ENCODE measurements at regions not wholly inside any gene's neighbourhood (a gene's known extent, or its start where the extent isn't known, plus 50 kb on each side); places are given as distances from the start of the nearest gene placed in this dataset.
A peak's percentile ranks its signal among the peaks of the same experiment; 100 is the strongest.

- Mint-ChIP-seq H3K27ac (peak overlapping the region in 1 of 3 donors; percentile 69), H3K4me3 (no peak overlapping the region), H3K9me3 (no peaks in the 10 kb centered on the region), H3K4me1 (peaks cover 22 to 36% (median 31%) of the 10 kb centered on the region in 3 donors), H3K36me3 (no peaks in the 10 kb centered on the region), H3K27me3 (peaks cover 7% of the 10 kb centered on the region)
These were observed 50.0 kb downstream of the PITPNM2 start for GRCh38 chr12:123100882-123101281.

- Mint-ChIP-seq H3K4me3 (no peak overlapping the region), H3K36me3 (no peaks in the 10 kb centered on the region), H3K4me1 (peaks cover 19 to 32% (median 27%) of the 10 kb centered on the region in 3 donors), H3K27me3 (peaks cover 7% of the 10 kb centered on the region), H3K9me3 (no peaks in the 10 kb centered on the region), H3K27ac (peak overlapping the region in 1 of 3 donors; percentile 69)
These were observed 50.4 kb downstream of the PITPNM2 start for GRCh38 chr12:123100450-123100849.

- Mint-ChIP-seq H3K9me3 (no peaks in the 10 kb centered on the region), H3K27ac (no peak overlapping the region), H3K4me1 (peaks cover 15 to 27% (median 25%) of the 10 kb centered on the region in 3 donors), H3K27me3 (peaks cover 7% of the 10 kb centered on the region), H3K36me3 (no peaks in the 10 kb centered on the region), H3K4me3 (peak overlapping the region in 1 of 4 donors; percentile 63)
These were observed 51.2 kb downstream of the PITPNM2 start for GRCh38 chr12:123099560-123100192.

DNA sequence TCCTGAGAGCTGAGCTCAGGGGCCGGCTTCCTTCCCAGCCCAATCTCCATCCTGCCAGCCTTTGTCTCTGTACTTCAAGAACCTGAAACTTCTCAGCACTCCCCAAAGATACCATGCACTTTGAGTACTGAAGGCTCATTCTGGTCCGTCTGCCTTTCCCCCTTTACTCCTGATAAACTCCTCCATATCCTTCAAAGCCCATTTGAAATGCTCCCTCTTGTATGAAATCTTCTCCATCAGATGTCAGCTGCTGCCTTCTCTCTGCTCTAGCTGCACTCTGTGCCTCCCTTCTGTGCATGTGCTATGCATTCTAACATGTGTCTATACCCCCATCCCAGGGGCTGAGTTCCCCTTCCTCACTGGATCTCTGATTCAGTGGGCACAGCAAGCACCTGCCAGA, 52.1 kb downstream of the PITPNM2 start:
- H3K9me3 Mint-ChIP-seq: no peaks in the 10 kb centered on the region
- peaks cover 14 to 28% (median 25%) of the 10 kb centered on the region in 3 donors for H3K4me1 Mint-ChIP-seq
- H3K27me3 Mint-ChIP-seq: peaks cover 7% of the 10 kb centered on the region
- peak overlapping the region in 1 of 3 donors; percentile 77 for H3K27ac Mint-ChIP-seq
- H3K36me3 Mint-ChIP-seq: no peaks in the 10 kb centered on the region
- H3K4me3 Mint-ChIP-seq: peak overlapping the region in 2 of 4 donors; percentile 25 to 48

- H3K9me3 Mint-ChIP-seq: no peaks in the 10 kb centered on the region
- peak overlapping the region in 2 of 4 donors; percentile 44 to 84 for H3K4me3 Mint-ChIP-seq
- peaks cover 17 to 26% (median 20%) of the 10 kb centered on the region in 3 donors for H3K4me1 Mint-ChIP-seq
- no peaks in the 10 kb centered on the region for H3K36me3 Mint-ChIP-seq
- peak overlapping the region in 1 of 3 donors; percentile 60 for H3K27ac Mint-ChIP-seq
- H3K27me3 Mint-ChIP-seq: peaks cover 7% of the 10 kb centered on the region
These were observed 53.3 kb downstream of the PITPNM2 start for GRCh38 chr12:123097561-123098084.

DNA sequence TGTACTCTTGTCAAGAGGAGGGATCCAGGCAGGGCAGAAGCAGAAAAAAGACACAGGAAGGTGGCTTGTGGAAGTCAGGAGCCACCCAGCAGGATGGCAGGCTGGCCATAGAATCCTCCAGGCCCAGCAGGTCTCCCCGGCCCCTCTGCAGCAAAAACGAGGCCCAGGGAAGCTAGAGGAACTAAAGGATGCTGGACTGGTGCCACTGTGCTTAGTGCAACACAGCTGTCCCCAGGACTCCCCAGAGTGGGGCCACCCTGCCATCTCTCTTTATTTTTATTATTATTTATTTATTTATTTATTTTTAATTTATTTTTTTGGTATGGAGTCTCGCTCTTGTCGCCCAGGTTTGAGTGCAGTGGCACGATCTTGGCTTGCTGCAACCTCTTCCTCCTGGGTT, 54.1 kb downstream of the PITPNM2 start:
- H3K4me3 Mint-ChIP-seq: no peak overlapping the region
- no peaks in the 10 kb centered on the region for H3K9me3 Mint-ChIP-seq
- peaks cover 7% of the 10 kb centered on the region for H3K27me3 Mint-ChIP-seq
- H3K36me3 Mint-ChIP-seq: no peaks in the 10 kb centered on the region
- peak overlapping the region in 1 of 3 donors; percentile 73 for H3K27ac Mint-ChIP-seq
- peaks cover 17 to 25% (median 17%) of the 10 kb centered on the region in 3 donors for H3K4me1 Mint-ChIP-seq

- peaks cover 18 to 30% (median 20%) of the 10 kb centered on the region in 3 donors for H3K4me1 Mint-ChIP-seq
- H3K27me3 Mint-ChIP-seq: peaks cover 7% of the 10 kb centered on the region
- no peaks in the 10 kb centered on the region for H3K9me3 Mint-ChIP-seq
- H3K36me3 Mint-ChIP-seq: no peaks in the 10 kb centered on the region
- no peak overlapping the region for H3K4me3 Mint-ChIP-seq
- H3K27ac Mint-ChIP-seq: peak overlapping the region in 1 of 3 donors; percentile 73
These were observed 54.7 kb downstream of the PITPNM2 start for GRCh38 chr12:123096182-123096581.

- H3K27me3 Mint-ChIP-seq: peaks cover 7% of the 10 kb centered on the region
- peaks cover 16 to 27% (median 23%) of the 10 kb centered on the region in 3 donors for H3K4me1 Mint-ChIP-seq
- H3K36me3 Mint-ChIP-seq: no peaks in the 10 kb centered on the region
- no peak overlapping the region for H3K4me3 Mint-ChIP-seq
- peak overlapping the region in 1 of 3 donors; percentile 53 for H3K27ac Mint-ChIP-seq
- H3K9me3 Mint-ChIP-seq: no peaks in the 10 kb centered on the region
These were observed 55.6 kb downstream of the PITPNM2 start for GRCh38 chr12:123095078-123095881.

DNA sequence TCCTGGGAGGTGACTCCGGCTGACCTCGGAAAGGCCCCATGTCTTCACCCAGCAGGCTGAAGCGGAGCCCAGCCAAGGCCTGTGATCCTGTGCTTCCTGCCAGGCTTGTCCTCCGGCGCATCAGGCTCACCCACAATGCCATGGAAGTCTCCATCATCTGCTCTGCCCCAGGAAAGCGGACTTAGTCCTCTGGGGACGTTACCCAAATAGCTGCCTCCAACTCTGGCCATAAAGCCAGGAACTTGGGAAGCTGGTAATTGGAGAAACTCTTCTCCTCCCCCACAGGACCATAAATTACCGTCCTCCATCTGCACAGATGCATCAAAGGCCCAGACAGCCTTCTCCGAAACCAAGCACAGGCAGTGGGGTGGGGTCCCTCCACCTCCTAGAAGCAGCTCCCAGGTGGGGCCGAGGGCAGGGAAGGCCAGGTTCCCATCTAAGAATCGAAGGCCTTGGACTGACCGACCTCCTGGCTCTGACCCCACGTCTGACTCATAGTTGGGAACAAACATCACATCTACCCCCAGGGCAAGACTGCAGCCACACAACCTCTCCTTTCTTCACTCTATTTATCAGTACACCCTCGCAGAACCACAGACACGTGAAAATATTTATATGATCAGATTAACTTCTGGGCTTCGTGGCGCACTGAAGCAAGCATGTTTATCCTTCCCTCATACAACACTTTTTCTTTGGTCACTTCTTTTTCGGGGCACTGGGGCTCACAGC, 56.4 kb downstream of the PITPNM2 start:
- Mint-ChIP-seq H3K4me3 (no peak overlapping the region), H3K36me3 (no peaks in the 10 kb centered on the region), H3K4me1 (peaks cover 18 to 25% (median 19%) of the 10 kb centered on the region in 3 donors), H3K9me3 (no peaks in the 10 kb centered on the region), H3K27ac (peak overlapping the region in 1 of 3 donors; percentile 53), H3K27me3 (peaks cover 7% of the 10 kb centered on the region)

DNA sequence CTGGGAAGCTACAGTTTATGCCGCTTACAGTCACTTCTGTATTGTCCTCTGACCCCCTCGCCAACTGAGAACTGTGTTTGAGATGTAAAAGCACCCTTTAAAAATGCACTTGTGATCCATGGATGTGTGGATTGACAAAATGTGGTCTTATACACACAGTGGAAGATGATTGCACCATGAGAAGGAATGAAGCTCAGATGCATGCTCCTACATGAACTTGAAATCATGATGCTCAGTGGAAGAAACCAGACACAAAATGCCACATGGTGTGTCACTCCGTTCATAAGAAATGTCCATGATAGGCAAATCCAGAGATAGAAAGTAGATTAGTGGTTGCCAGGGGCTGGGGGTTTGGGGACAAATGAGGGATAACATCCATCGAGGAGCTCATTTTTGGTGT, 58.0 kb downstream of the PITPNM2 start:
- Mint-ChIP-seq H3K27ac (no peak overlapping the region), H3K4me1 (peaks cover 19 to 31% (median 21%) of the 10 kb centered on the region in 3 donors), H3K4me3 (no peak overlapping the region)

GRCh38 chr12:123091230-123092150, 59.4 kb downstream of the PITPNM2 start:
- Mint-ChIP-seq H3K36me3 (no peaks in the 10 kb centered on the region), H3K27ac (peak overlapping the region in 2 of 3 donors; percentile 20 to 46), H3K4me1 (peaks cover 19 to 32% (median 21%) of the 10 kb centered on the region in 3 donors), H3K27me3 (no peaks in the 10 kb centered on the region), H3K4me3 (no peak overlapping the region), H3K9me3 (no peaks in the 10 kb centered on the region)

More for the DNA sequence above, 58.0 kb downstream of the PITPNM2 start:
- no peaks in the 10 kb centered on the region for H3K9me3 Mint-ChIP-seq
- H3K27me3 Mint-ChIP-seq: peaks cover 1% of the 10 kb centered on the region
- H3K36me3 Mint-ChIP-seq: no peaks in the 10 kb centered on the region

- peaks cover 28 to 41% (median 32%) of the 10 kb centered on the region in 3 donors for H3K4me1 Mint-ChIP-seq
- H3K36me3 Mint-ChIP-seq: no peaks in the 10 kb centered on the region
- peak overlapping the region; percentile 18 to 90 (median 79) for H3K27ac Mint-ChIP-seq
- no peaks in the 10 kb centered on the region for H3K27me3 Mint-ChIP-seq
- no peaks in the 10 kb centered on the region for H3K9me3 Mint-ChIP-seq
- no peak overlapping the region for H3K4me3 Mint-ChIP-seq
These were observed 61.1 kb downstream of the PITPNM2 start for GRCh38 chr12:123089631-123090353.

- Mint-ChIP-seq H3K4me3 (peak overlapping the region in 1 of 4 donors; percentile 39), H3K4me1 (peaks cover 31 to 43% (median 39%) of the 10 kb centered on the region in 3 donors)
These were observed 61.8 kb downstream of the PITPNM2 start for GRCh38 chr12:123089140-123089539.

More at GRCh38 chr12:123089140-123089539, 61.8 kb downstream of the PITPNM2 start:
- H3K27me3 Mint-ChIP-seq: no peaks in the 10 kb centered on the region
- H3K9me3 Mint-ChIP-seq: no peaks in the 10 kb centered on the region
- H3K27ac Mint-ChIP-seq: peak overlapping the region; percentile 18 to 90 (median 79)
- H3K36me3 Mint-ChIP-seq: no peaks in the 10 kb centered on the region
